H7 (cell line): ENCODE measurements at regions not wholly inside any gene's neighbourhood (a gene's known extent, or its start where the extent isn't known, plus 50 kb on each side); places are given as distances from the start of the nearest gene placed in this dataset.

ENCODE experiments used
- DNase-seq: peaks from one replicate; pipeline ENCODE4 v3.0.0; 2012
- H3K27me3 ChIP-seq: 2 replicates; pipeline ENCODE4 v1.6.0; 2011; ENCODE audit warnings: mild to moderate bottlenecking, low read length; ENCODE audit not compliant: control insufficient read depth, insufficient read depth
- H3K36me3 ChIP-seq: replicated peaks from 2 replicates; pipeline ENCODE4 v1.5.1; 2011; ENCODE audit warnings: low read length; ENCODE audit not compliant: control insufficient read depth, insufficient read depth
- H3K4me3 ChIP-seq: 2 replicates; pipeline ENCODE4 v1.5.1; 2011; ENCODE audit warnings: low read depth, mild to moderate bottlenecking, control low read depth, low read length, moderate library complexity; ENCODE audit not compliant: insufficient read depth

GRCh38 chr6:41404182-41404845 is 68.9 kb downstream of the NCR2 start:
- no peak for DNase-seq
- H3K36me3 ChIP-seq, result no peaks in the 10 kb centered on the region
- H3K4me3 ChIP-seq, result no peak overlapping the region
- H3K27me3 ChIP-seq, result peaks cover 68% of the 10 kb centered on the region

GRCh38 chr6:41405941-41406727 is 70.7 kb downstream of the NCR2 start:
- Histone ChIP-seq H3K27me3 (peaks cover 83% of the 10 kb centered on the region), H3K4me3 (no peak overlapping the region; the same call in 1 of the 2 replicates), H3K36me3 (no peaks in the 10 kb centered on the region)
- DNase-seq, result peak; percentile 65

- Histone ChIP-seq H3K4me3 (peak overlapping the region; percentile 10; the same call in 1 of the 2 replicates), H3K27me3 (peaks cover 91% of the 10 kb centered on the region), H3K36me3 (no peaks in the 10 kb centered on the region)
- DNase-seq, result peak; percentile 86
Measured at GRCh38 chr6:41406728-41407489, 71.5 kb downstream of the NCR2 start.

- peak; percentile 75 for DNase-seq
Measured at GRCh38 chr6:41408576-41408975, 73.2 kb downstream of the NCR2 start.

GRCh38 chr6:41408982-41409381 is 73.6 kb downstream of the NCR2 start:
- Histone ChIP-seq H3K36me3 (no peaks in the 10 kb centered on the region), H3K4me3 (peak overlapping the region; percentile 4; the same call in 1 of the 2 replicates), H3K27me3 (peaks cover 99% of the 10 kb centered on the region)
- DNase-seq, result peak; percentile 79

More at GRCh38 chr6:41408576-41408975, 73.2 kb downstream of the NCR2 start:
- Histone ChIP-seq H3K4me3 (no peak overlapping the region; the same call in 1 of the 2 replicates), H3K27me3 (peaks cover 99% of the 10 kb centered on the region), H3K36me3 (no peaks in the 10 kb centered on the region)

- H3K4me3 ChIP-seq, result no peak overlapping the region
- no peaks in the 10 kb centered on the region for H3K36me3 ChIP-seq
- DNase-seq, result no peak
- peaks cover 100% of the 10 kb centered on the region for H3K27me3 ChIP-seq
Measured at GRCh38 chr6:41409489-41409888, 74.1 kb downstream of the NCR2 start.

GRCh38 chr6:41411961-41412360 is 76.6 kb downstream of the NCR2 start:
- peaks cover 100% of the 10 kb centered on the region for H3K27me3 ChIP-seq
- DNase-seq, result no peak
- H3K4me3 ChIP-seq, result no peak overlapping the region
- no peaks in the 10 kb centered on the region for H3K36me3 ChIP-seq

GRCh38 chr6:41413250-41413649 is 77.8 kb downstream of the NCR2 start:
- DNase-seq, result peak; percentile 58
- no peak overlapping the region for H3K4me3 ChIP-seq
- no peaks in the 10 kb centered on the region for H3K36me3 ChIP-seq
- H3K27me3 ChIP-seq, result peaks cover 100% of the 10 kb centered on the region

- DNase-seq, result no peak
- no peak overlapping the region for H3K4me3 ChIP-seq
- peaks cover 88% of the 10 kb centered on the region for H3K27me3 ChIP-seq
- no peaks in the 10 kb centered on the region for H3K36me3 ChIP-seq
Measured at GRCh38 chr6:41416501-41416837, 81.1 kb downstream of the NCR2 start.

- DNase-seq, result no peak
- Histone ChIP-seq H3K36me3 (no peaks in the 10 kb centered on the region), H3K4me3 (no peak overlapping the region), H3K27me3 (peaks cover 80% of the 10 kb centered on the region)
Measured at GRCh38 chr6:41418741-41419140, 83.3 kb downstream of the NCR2 start.

GRCh38 chr6:41419385-41419784 is 84.0 kb downstream of the NCR2 start:
- no peak overlapping the region for H3K4me3 ChIP-seq
- H3K36me3 ChIP-seq, result no peaks in the 10 kb centered on the region
- DNase-seq, result no peak
- peaks cover 74% of the 10 kb centered on the region for H3K27me3 ChIP-seq

- no peak overlapping the region for H3K4me3 ChIP-seq
- DNase-seq, result no peak
- H3K27me3 ChIP-seq, result peaks cover 71% of the 10 kb centered on the region
- no peaks in the 10 kb centered on the region for H3K36me3 ChIP-seq
Measured at GRCh38 chr6:41420186-41420585, 84.8 kb downstream of the NCR2 start.

- Histone ChIP-seq H3K36me3 (no peaks in the 10 kb centered on the region), H3K27me3 (peaks cover 71% of the 10 kb centered on the region), H3K4me3 (no peak overlapping the region)
- no peak for DNase-seq
Measured at GRCh38 chr6:41422161-41422560, 86.8 kb downstream of the NCR2 start.

GRCh38 chr6:41423002-41423401 is 87.6 kb downstream of the NCR2 start:
- no peaks in the 10 kb centered on the region for H3K36me3 ChIP-seq
- H3K27me3 ChIP-seq, result peaks cover 69% of the 10 kb centered on the region
- H3K4me3 ChIP-seq, result no peak overlapping the region
- DNase-seq, result no peak
